Pulmonary artery endothelial cell (primary cell): ENCODE measurements at regions not wholly inside any gene's neighbourhood (a gene's known extent, or its start where the extent isn't known, plus 50 kb on each side); places are given as distances from the start of the nearest gene placed in this dataset.

Experiments
- DNase-seq: peaks from one replicate; pipeline ENCODE4 v3.0.0-alpha.2; 2011; ENCODE audit warnings: low read depth, low spot score

- no peak for DNase-seq
Observed at GRCh38 chr3:82294609-82295008, 533.2 kb upstream of the GBE1 start.

GRCh38 chr3:82293867-82294266, 532.4 kb upstream of the GBE1 start:
- no peak for DNase-seq

- no peak for DNase-seq
Observed at GRCh38 chr3:82293435-82293834, 532.0 kb upstream of the GBE1 start.

GRCh38 chr3:82287562-82287961, 526.1 kb upstream of the GBE1 start:
- no peak for DNase-seq

- DNase-seq = no peak
Observed at GRCh38 chr3:82281205-82281604, 519.8 kb upstream of the GBE1 start.

- DNase-seq = no peak
Observed at GRCh38 chr3:82276992-82277391, 515.5 kb upstream of the GBE1 start.

- no peak for DNase-seq
Observed at GRCh38 chr3:82274897-82275296, 513.5 kb upstream of the GBE1 start.

- no peak for DNase-seq
Observed at GRCh38 chr3:82265747-82266146, 504.3 kb upstream of the GBE1 start.

GRCh38 chr3:82262193-82262592, 500.7 kb upstream of the GBE1 start:
- no peak for DNase-seq

GRCh38 chr3:82261637-82262036, 500.2 kb upstream of the GBE1 start:
- DNase-seq = no peak

GRCh38 chr3:82261013-82261412, 499.6 kb upstream of the GBE1 start:
- no peak for DNase-seq

- no peak for DNase-seq
Observed at GRCh38 chr3:82259994-82260393, 498.5 kb upstream of the GBE1 start.

- DNase-seq = no peak
Observed at GRCh38 chr3:82240322-82240721, 478.9 kb upstream of the GBE1 start.

GRCh38 chr3:82236257-82236656, 474.8 kb upstream of the GBE1 start:
- DNase-seq = no peak

GRCh38 chr3:82229397-82229796, 468.0 kb upstream of the GBE1 start:
- DNase-seq = no peak

- DNase-seq = no peak
Observed at GRCh38 chr3:82224661-82225060, 463.2 kb upstream of the GBE1 start.

GRCh38 chr3:82222401-82222800, 461.0 kb upstream of the GBE1 start:
- no peak for DNase-seq

GRCh38 chr3:82217571-82217970, 456.1 kb upstream of the GBE1 start:
- no peak for DNase-seq

GRCh38 chr3:82208002-82208710, 446.7 kb upstream of the GBE1 start:
- DNase-seq = no peak

- DNase-seq = no peak
Observed at GRCh38 chr3:82202269-82202668, 440.8 kb upstream of the GBE1 start.

- DNase-seq = no peak
Observed at GRCh38 chr3:82201316-82201715, 439.9 kb upstream of the GBE1 start.

GRCh38 chr3:82198009-82198408, 436.6 kb upstream of the GBE1 start:
- no peak for DNase-seq

- DNase-seq = no peak
Observed at GRCh38 chr3:82196645-82197044, 435.2 kb upstream of the GBE1 start.

- DNase-seq = peak; percentile 22
Observed at GRCh38 chr3:82194870-82195269, 433.4 kb upstream of the GBE1 start.
